Glutamatergic neuron (in vitro differentiated cells): ENCODE measurements at regions not wholly inside any gene's neighbourhood (a gene's known extent, or its start where the extent isn't known, plus 50 kb on each side); places are given as distances from the start of the nearest gene placed in this dataset.
"Not testable (repeated sequence)": the region's sequence is repeated elsewhere in the genome, so short reads cannot be mapped to it uniquely, and the experiment has no call there.

Experiments
- DNase-seq: peaks from one replicate; pipeline ENCODE4 v3.0.0; 2022
- H3K27ac Mint-ChIP-seq: one replicate; pipeline ENCODE4 v1.8.0; 2020; ENCODE audit warnings: mild to moderate bottlenecking, mixed read lengths, inconsistent platforms; ENCODE audit not compliant: unreplicated experiment
- H3K27me3 Mint-ChIP-seq: one replicate; pipeline ENCODE4 v1.8.0; 2020; ENCODE audit warnings: mild to moderate bottlenecking, moderate library complexity, mixed read lengths, inconsistent platforms; ENCODE audit not compliant: unreplicated experiment
- H3K36me3 Mint-ChIP-seq: one replicate; pipeline ENCODE4 v1.8.0; 2020; ENCODE audit warnings: mild to moderate bottlenecking, mixed read lengths, inconsistent platforms; ENCODE audit not compliant: unreplicated experiment
- H3K4me1 Mint-ChIP-seq: one replicate; pipeline ENCODE4 v1.8.0; 2020; ENCODE audit warnings: mild to moderate bottlenecking, low read depth, mixed read lengths, inconsistent platforms; ENCODE audit not compliant: unreplicated experiment
- H3K4me3 Mint-ChIP-seq: one replicate; pipeline ENCODE4 v1.8.0; 2020; ENCODE audit warnings: mild to moderate bottlenecking, mixed read lengths, inconsistent platforms; ENCODE audit not compliant: unreplicated experiment
- H3K9me3 Mint-ChIP-seq: one replicate; pipeline ENCODE4 v1.8.0; 2020; ENCODE audit warnings: mild to moderate bottlenecking, moderate library complexity, mixed read lengths, inconsistent platforms; ENCODE audit not compliant: unreplicated experiment
- TF ChIP-seq, protein P1 (sequence below): fragments of 200-600 bp; sonication (generic); IDR thresholded peaks from one replicate; pipeline ENCODE4 v1.5.0; 2021; ENCODE audit not compliant: partially characterized antibody, unreplicated experiment

DNA sequence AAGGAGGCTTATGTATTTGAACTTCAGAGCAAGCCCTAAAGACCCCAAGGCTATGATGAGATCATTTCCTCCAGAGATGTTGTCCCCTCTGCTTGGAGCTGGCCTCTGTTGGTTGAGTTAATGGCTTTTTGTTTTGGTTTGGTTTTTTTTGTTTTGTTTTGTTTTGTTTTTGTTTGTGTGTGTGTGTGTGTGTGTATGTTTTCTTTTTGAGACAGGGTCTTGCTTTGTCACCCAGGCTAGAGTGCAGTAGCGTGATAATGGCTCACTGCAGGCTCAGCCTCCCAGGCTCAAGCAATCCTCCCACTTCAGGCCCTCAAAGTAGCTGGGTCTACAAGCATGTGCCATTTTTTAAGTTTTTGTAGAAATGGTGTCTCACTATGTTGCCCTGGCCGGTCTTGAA, 1076.2 kb downstream of the UQCRFS1 start:
- no peak overlapping the region for H3K4me3 Mint-ChIP-seq
- no peak for DNase-seq
- H3K9me3 Mint-ChIP-seq, result peaks cover 2% of the 10 kb centered on the region
- H3K27me3 Mint-ChIP-seq, result no peaks in the 10 kb centered on the region
- TF ChIP-seq, protein P1, sequence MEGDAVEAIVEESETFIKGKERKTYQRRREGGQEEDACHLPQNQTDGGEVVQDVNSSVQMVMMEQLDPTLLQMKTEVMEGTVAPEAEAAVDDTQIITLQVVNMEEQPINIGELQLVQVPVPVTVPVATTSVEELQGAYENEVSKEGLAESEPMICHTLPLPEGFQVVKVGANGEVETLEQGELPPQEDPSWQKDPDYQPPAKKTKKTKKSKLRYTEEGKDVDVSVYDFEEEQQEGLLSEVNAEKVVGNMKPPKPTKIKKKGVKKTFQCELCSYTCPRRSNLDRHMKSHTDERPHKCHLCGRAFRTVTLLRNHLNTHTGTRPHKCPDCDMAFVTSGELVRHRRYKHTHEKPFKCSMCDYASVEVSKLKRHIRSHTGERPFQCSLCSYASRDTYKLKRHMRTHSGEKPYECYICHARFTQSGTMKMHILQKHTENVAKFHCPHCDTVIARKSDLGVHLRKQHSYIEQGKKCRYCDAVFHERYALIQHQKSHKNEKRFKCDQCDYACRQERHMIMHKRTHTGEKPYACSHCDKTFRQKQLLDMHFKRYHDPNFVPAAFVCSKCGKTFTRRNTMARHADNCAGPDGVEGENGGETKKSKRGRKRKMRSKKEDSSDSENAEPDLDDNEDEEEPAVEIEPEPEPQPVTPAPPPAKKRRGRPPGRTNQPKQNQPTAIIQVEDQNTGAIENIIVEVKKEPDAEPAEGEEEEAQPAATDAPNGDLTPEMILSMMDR, result no peak
- no peaks in the 10 kb centered on the region for H3K36me3 Mint-ChIP-seq
- no peaks in the 10 kb centered on the region for H3K4me1 Mint-ChIP-seq
- H3K27ac Mint-ChIP-seq, result no peak overlapping the region

DNA sequence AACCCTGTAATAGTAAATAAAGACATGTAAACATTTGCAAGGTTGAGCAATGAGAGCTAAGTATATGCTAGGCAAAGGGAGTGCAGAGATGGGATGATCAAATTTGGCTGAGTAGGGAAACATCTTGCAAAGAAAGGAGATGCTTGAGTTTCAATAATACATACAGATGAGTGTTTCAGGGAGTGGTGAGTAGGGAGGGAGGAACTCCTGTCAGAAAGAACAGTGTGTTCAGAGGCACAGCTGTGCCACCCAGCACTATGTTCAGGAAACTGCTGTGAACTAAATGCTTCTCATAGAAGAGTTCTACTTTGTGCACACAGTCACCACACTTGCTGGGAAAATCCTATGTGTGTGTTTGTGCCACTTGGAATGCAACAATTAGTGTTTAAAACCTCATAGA, 1077.1 kb downstream of the UQCRFS1 start:
- no peak overlapping the region for H3K4me3 Mint-ChIP-seq
- no peaks in the 10 kb centered on the region for H3K36me3 Mint-ChIP-seq
- DNase-seq, result no peak
- H3K9me3 Mint-ChIP-seq, result peaks cover 3% of the 10 kb centered on the region
- TF ChIP-seq, protein P1, result no peak
- H3K4me1 Mint-ChIP-seq, result peaks cover 1% of the 10 kb centered on the region
- no peak overlapping the region for H3K27ac Mint-ChIP-seq
- no peaks in the 10 kb centered on the region for H3K27me3 Mint-ChIP-seq

DNA sequence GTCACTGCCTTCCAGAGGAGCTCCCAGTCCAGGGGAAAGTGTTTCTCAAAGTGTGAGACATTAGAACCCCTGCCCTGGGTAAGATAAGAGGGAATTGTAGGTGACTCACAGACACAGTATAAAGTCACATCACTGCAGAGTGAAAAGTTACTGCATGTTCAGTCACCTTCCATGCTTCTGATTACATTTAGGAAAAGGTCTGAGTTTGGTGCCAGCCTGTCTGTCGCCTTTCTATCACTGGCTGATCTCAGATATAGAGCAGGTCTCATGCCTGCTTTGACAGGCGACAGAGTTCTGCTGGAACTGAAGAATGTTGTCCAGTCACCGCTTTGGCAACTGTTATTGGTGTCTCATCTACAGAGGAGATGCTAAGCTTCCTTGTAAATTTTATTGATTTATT, 1078.6 kb downstream of the UQCRFS1 start:
- Mint-ChIP-seq H3K27me3 (no peaks in the 10 kb centered on the region), H3K36me3 (no peaks in the 10 kb centered on the region), H3K4me1 (peaks cover 7% of the 10 kb centered on the region), H3K27ac (no peak overlapping the region), H3K4me3 (no peak overlapping the region), H3K9me3 (peaks cover 3% of the 10 kb centered on the region)
- DNase-seq, result no peak
- TF ChIP-seq, protein P1, result no peak

DNA sequence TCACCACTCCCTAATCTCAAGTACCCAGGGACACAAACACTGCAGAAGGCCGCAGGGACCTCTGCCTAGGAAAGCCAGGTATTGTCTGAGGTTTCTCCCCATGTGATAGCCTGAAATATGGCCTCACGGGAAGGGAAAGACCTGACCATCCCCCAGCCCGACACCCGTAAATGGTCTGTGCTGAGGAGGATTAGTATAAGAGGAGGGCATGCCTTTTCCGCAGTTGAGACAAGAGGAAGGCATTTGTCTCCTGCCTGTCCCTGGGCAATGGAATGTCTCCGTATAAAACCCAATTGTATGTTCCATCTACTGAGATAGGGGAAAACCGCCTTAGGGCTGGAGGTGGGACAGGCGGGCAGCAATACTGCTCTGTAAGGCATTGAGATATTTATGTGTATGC, 1082.1 kb downstream of the UQCRFS1 start:
- H3K27me3 Mint-ChIP-seq, H3K9me3 Mint-ChIP-seq, H3K4me3 Mint-ChIP-seq, DNase-seq, H3K36me3 Mint-ChIP-seq: not testable (repeated sequence)
- peaks cover 15% of the 10 kb centered on the region for H3K4me1 Mint-ChIP-seq
- peak overlapping the region; percentile 5 for H3K27ac Mint-ChIP-seq

DNA sequence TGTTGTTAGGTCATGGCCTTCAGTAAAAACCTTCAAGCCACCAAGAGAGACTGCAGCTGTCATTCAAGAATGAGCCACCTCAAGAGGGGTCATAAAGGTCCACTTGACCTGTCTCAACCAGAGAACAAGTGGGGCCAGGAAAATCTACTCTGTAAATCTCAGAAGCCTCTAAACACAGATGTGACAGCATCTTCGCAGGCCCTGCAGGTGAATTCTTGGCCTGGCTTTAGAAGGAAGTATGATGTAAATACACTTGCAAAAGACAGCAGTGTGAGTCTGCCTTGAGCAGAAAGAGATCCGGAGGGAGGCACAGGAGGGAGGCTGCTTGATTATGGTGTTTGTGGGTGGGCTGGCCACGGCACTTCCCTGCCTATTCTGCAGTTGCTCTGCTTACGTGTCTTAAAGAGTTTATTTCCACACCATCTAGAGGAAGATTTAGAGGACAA, 1082.9 kb downstream of the UQCRFS1 start:
- Mint-ChIP-seq H3K27me3 (peaks cover 2% of the 10 kb centered on the region), H3K27ac (peak overlapping the region; percentile 59), H3K36me3 (no peaks in the 10 kb centered on the region), H3K4me1 (peaks cover 15% of the 10 kb centered on the region), H3K4me3 (no peak overlapping the region), H3K9me3 (peaks cover 3% of the 10 kb centered on the region)
- DNase-seq, result no peak
- TF ChIP-seq, protein P1, result no peak

DNA sequence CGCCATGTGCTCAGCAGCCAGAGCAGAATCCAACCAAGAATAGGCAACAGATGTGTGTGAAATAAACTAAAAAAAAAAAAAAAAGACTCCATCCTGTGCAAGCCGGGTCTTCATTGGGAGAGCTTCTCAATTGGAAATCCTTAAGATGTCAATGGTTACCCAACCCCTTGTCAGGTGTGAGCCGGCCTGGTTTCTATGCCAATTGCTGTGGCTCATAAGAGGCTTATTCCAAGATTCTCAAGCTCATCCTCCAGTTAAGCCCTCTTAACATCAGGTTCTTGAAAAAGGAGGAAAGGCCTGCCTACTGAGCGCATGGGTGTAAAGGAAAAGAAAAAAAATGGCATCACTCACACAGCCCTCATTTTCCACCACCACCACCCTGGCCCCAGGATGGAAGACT, 1084.6 kb downstream of the UQCRFS1 start:
- H3K4me3 Mint-ChIP-seq, result no peak overlapping the region
- peaks cover 2% of the 10 kb centered on the region for H3K27me3 Mint-ChIP-seq
- H3K4me1 Mint-ChIP-seq, result peaks cover 15% of the 10 kb centered on the region
- peaks cover 3% of the 10 kb centered on the region for H3K9me3 Mint-ChIP-seq
- TF ChIP-seq, protein P1, result no peak
- no peak for DNase-seq
- no peaks in the 10 kb centered on the region for H3K36me3 Mint-ChIP-seq
- no peak overlapping the region for H3K27ac Mint-ChIP-seq
